ENCODE measurements at regions not wholly inside any gene's neighbourhood (a gene's known extent, or its start where the extent isn't known, plus 50 kb on each side); places are given as distances from the start of the nearest gene placed in this dataset.

DNA sequence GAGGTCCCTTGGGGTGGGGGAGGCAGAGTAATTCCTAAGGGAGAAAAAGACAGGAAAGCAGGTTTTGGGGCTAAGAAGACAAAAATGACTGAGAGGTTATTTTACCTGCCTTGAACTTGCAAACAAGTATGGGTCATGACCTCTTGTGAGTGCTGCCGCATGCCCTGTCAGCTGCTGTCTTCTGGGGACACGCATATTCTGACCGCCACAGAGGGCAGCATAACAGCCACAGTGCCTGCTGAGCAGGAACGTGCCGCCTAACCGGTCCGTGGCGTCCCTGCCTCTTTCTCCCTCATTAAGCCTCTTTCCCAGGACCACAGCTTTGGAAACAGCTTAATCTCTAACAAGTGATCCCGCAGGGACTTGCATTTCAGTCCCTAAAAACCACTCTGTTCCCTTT lies 51.3 kb upstream of the KCNA1 start:
- no peak for DNase-seq (ENCODE audit: low read depth)

- no peak for DNase-seq (ENCODE audit: low read depth)
Measured at GRCh38 chr12:4859478-4860210, 50.1 kb upstream of the KCNA1 start.

Measured in stimulated activated CD8-positive, alpha-beta memory T cell treated with anti-CD3 and anti-CD28 coated beads, Interleukin-12 subunit alpha, Interleukin-12 subunit beta, amount 100 ng/mL, for 1 hour (primary cell).